ENCODE measurements at regions not wholly inside any gene's neighbourhood (a gene's known extent, or its start where the extent isn't known, plus 50 kb on each side); places are given as distances from the start of the nearest gene placed in this dataset.

DNA sequence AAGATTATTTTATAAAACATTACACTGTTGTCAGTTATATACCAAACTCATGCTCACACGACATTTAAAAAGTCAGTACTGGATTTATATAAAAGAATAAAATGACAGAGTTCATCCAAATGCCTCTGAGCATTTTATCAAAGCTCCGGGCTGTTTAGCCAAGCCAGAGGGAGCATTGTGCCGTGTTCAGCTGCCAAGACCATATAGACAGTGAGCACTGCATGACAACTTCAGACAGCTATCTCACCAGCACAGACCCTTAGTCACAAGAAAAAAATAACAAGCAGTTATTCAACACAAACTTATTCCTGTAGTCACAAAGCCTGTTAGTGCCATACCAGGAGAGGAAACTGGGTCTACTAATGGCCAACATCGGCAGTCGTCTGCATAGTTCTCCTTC, 88.0 kb upstream of the PBX1 start:
- no peaks in the 10 kb centered on the region for H3K36me3 ChIP-seq (ENCODE audit: control insufficient read depth in 2 of 2, extremely low read depth in 1 of 2, insufficient read depth in 1 of 2, low read length in 1 of 2)
- H3K27ac ChIP-seq (ENCODE audit: low read length), result no peak overlapping the region
- DNase-seq (no peak), ATAC-seq (replicated peaks in 1 of 4) (no peak)
- H3K4me3 ChIP-seq (ENCODE audit: control insufficient read depth in 1 of 2, extremely low read depth in 1 of 2, low read length in 1 of 2), result no peak overlapping the region
- 74% methylated on average over 3 of the region's 5 CpGs for WGBS (ENCODE audit: insufficient coverage)
- ChIA-PET POLR2A (no interaction called here), CTCF (no interaction called here)
- H3K9me3 Mint-ChIP-seq, result peaks cover 0 to 19% (median 11%) of the 10 kb centered on the region in 3 donors
- no peaks in the 10 kb centered on the region for H3K27me3 Mint-ChIP-seq
- no peaks in the 10 kb centered on the region for H3K4me1 Mint-ChIP-seq
- H3K4me1 ChIP-seq (ENCODE audit: control insufficient read depth in 1 of 2, extremely low read depth in 1 of 2, insufficient read depth in 2 of 2, low read length in 2 of 2), result no peaks in the 10 kb centered on the region
- no peaks in the 10 kb centered on the region for H3K9me3 ChIP-seq
- H3K27me3 ChIP-seq (replicated peaks in 1 of 2; ENCODE audit: control insufficient read depth in 2 of 2, extremely low read depth in 1 of 2, insufficient read depth in 2 of 2, low read length in 1 of 2), result no peaks in the 10 kb centered on the region
- no peaks in the 10 kb centered on the region for H3K36me3 Mint-ChIP-seq
- H3K27ac Mint-ChIP-seq, result no peak overlapping the region
- H3K4me3 Mint-ChIP-seq, result no peak overlapping the region

GRCh38 chr1:164472841-164473240, 86.1 kb upstream of the PBX1 start:
- POLR2A ChIA-PET, result no interaction called here
- no CpG with 5 or more reads among the region's 1 CpG for WGBS (ENCODE audit: insufficient coverage)
- Histone ChIP-seq H3K36me3 (ENCODE audit: control insufficient read depth in 2 of 2, extremely low read depth in 1 of 2, insufficient read depth in 1 of 2, low read length in 1 of 2) (no peaks in the 10 kb centered on the region), H3K27me3 (replicated peaks in 1 of 2; ENCODE audit: control insufficient read depth in 2 of 2, extremely low read depth in 1 of 2, insufficient read depth in 2 of 2, low read length in 1 of 2) (no peaks in the 10 kb centered on the region), H3K4me3 (ENCODE audit: control insufficient read depth in 1 of 2, extremely low read depth in 1 of 2, low read length in 1 of 2) (no peak overlapping the region), H3K9me3 (no peaks in the 10 kb centered on the region), H3K27ac (ENCODE audit: low read length) (no peak overlapping the region), H3K4me1 (ENCODE audit: control insufficient read depth in 1 of 2, extremely low read depth in 1 of 2, insufficient read depth in 2 of 2, low read length in 2 of 2) (no peaks in the 10 kb centered on the region)
- CTCF ChIA-PET, result no interaction called here
- H3K36me3 Mint-ChIP-seq, result no peaks in the 10 kb centered on the region
- H3K27ac Mint-ChIP-seq, result no peak overlapping the region
- no peak overlapping the region for H3K4me3 Mint-ChIP-seq
- ATAC-seq (replicated peaks in 1 of 4), result no peak
- no peak for DNase-seq
- no peaks in the 10 kb centered on the region for H3K4me1 Mint-ChIP-seq
- H3K9me3 Mint-ChIP-seq, result peaks cover 0 to 19% (median 4%) of the 10 kb centered on the region in 3 donors
- H3K27me3 Mint-ChIP-seq, result no peaks in the 10 kb centered on the region

DNA sequence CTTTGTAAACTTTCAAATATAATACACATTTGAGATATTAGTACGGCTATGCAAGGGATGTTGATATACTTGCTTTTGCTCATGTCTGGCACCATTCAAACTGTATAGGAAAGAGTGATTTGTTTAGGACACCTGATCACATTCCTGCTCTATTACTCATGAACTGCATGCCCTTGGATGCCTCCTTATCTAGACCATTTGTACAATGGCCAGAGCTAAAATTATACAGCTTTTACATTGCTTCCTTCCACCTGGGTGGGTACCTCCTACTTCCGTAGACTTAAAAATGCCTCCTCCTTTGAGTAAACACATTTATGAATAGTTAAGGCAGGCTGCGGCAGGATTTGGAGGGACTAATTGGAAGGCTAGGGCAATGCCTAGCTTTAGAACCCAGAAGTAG, 85.4 kb upstream of the PBX1 start:
- Histone ChIP-seq H3K36me3 (ENCODE audit: control insufficient read depth in 2 of 2, extremely low read depth in 1 of 2, insufficient read depth in 1 of 2, low read length in 1 of 2) (no peaks in the 10 kb centered on the region), H3K27me3 (replicated peaks in 1 of 2; ENCODE audit: control insufficient read depth in 2 of 2, extremely low read depth in 1 of 2, insufficient read depth in 2 of 2, low read length in 1 of 2) (no peaks in the 10 kb centered on the region), H3K4me3 (ENCODE audit: control insufficient read depth in 1 of 2, extremely low read depth in 1 of 2, low read length in 1 of 2) (no peak overlapping the region), H3K4me1 (ENCODE audit: control insufficient read depth in 1 of 2, extremely low read depth in 1 of 2, insufficient read depth in 2 of 2, low read length in 2 of 2) (no peaks in the 10 kb centered on the region), H3K27ac (ENCODE audit: low read length) (no peak overlapping the region), H3K9me3 (no peaks in the 10 kb centered on the region)
- WGBS (ENCODE audit: insufficient coverage), result no CpG with 5 or more reads among the region's 3 CpGs
- H3K9me3 Mint-ChIP-seq, result peaks cover 0 to 19% (median 4%) of the 10 kb centered on the region in 3 donors
- H3K27ac Mint-ChIP-seq, result no peak overlapping the region
- no peak for ATAC-seq (replicated peaks in 1 of 4)
- POLR2A ChIA-PET, result no interaction called here
- no peaks in the 10 kb centered on the region for H3K27me3 Mint-ChIP-seq
- no peaks in the 10 kb centered on the region for H3K4me1 Mint-ChIP-seq
- CTCF ChIA-PET, result no interaction called here
- no peak overlapping the region for H3K4me3 Mint-ChIP-seq
- H3K36me3 Mint-ChIP-seq, result no peaks in the 10 kb centered on the region
- DNase-seq, result no peak

DNA sequence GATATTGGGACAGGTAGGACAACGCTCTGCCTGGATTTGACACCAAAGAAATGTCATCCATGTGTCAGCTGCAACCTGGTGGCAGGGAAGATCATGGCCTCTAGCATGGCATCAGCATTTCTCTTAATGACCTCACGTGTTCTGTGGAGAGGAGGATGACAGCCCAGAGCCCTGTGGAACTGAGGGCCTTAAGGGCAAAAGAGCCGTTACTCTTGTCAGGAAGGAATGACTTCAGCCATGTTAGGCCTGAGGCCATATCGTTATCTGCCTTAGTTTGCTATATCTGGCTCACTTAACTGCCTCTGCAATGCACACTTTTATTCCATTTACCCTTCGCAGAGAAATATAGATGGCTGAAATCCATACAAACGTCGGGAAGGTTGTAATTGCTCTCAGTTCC, 83.2 kb upstream of the PBX1 start:
- no peaks in the 10 kb centered on the region for H3K27me3 ChIP-seq (replicated peaks in 1 of 2; ENCODE audit: control insufficient read depth in 2 of 2, extremely low read depth in 1 of 2, insufficient read depth in 2 of 2, low read length in 1 of 2)
- ATAC-seq (replicated peaks in 1 of 4) (no peak), DNase-seq (no peak)
- no peak overlapping the region for H3K4me3 ChIP-seq (ENCODE audit: control insufficient read depth in 1 of 2, extremely low read depth in 1 of 2, low read length in 1 of 2)
- H3K27me3 Mint-ChIP-seq, result no peaks in the 10 kb centered on the region
- H3K4me1 ChIP-seq (ENCODE audit: control insufficient read depth in 1 of 2, extremely low read depth in 1 of 2, insufficient read depth in 2 of 2, low read length in 2 of 2), result no peaks in the 10 kb centered on the region
- no peaks in the 10 kb centered on the region for H3K9me3 ChIP-seq
- 83% methylated on average over 2 of the region's 7 CpGs for WGBS (ENCODE audit: insufficient coverage)
- H3K4me3 Mint-ChIP-seq, result no peak overlapping the region
- no peaks in the 10 kb centered on the region for H3K36me3 Mint-ChIP-seq
- ChIA-PET POLR2A (no interaction called here), CTCF (no interaction called here)
- no peak overlapping the region for H3K27ac ChIP-seq (ENCODE audit: low read length)
- H3K4me1 Mint-ChIP-seq, result no peaks in the 10 kb centered on the region
- H3K9me3 Mint-ChIP-seq, result peaks cover 0 to 10% (median 4%) of the 10 kb centered on the region in 3 donors
- H3K36me3 ChIP-seq (ENCODE audit: control insufficient read depth in 2 of 2, extremely low read depth in 1 of 2, insufficient read depth in 1 of 2, low read length in 1 of 2), result no peaks in the 10 kb centered on the region
- no peak overlapping the region for H3K27ac Mint-ChIP-seq

- CTCF ChIA-PET, result no interaction called here
- ATAC-seq (replicated peaks in 1 of 4) (no peak), DNase-seq (no peak)
- H3K4me3 Mint-ChIP-seq, result no peak overlapping the region
- POLR2A ChIA-PET, result no interaction called here
- no peaks in the 10 kb centered on the region for H3K36me3 Mint-ChIP-seq
- 86% methylated on average over 1 of the region's 4 CpGs for WGBS (ENCODE audit: insufficient coverage)
- Histone ChIP-seq H3K36me3 (ENCODE audit: control insufficient read depth in 2 of 2, extremely low read depth in 1 of 2, insufficient read depth in 1 of 2, low read length in 1 of 2) (no peaks in the 10 kb centered on the region), H3K27ac (ENCODE audit: low read length) (no peak overlapping the region), H3K4me1 (ENCODE audit: control insufficient read depth in 1 of 2, extremely low read depth in 1 of 2, insufficient read depth in 2 of 2, low read length in 2 of 2) (no peaks in the 10 kb centered on the region), H3K9me3 (no peaks in the 10 kb centered on the region), H3K27me3 (replicated peaks in 1 of 2; ENCODE audit: control insufficient read depth in 2 of 2, extremely low read depth in 1 of 2, insufficient read depth in 2 of 2, low read length in 1 of 2) (no peaks in the 10 kb centered on the region), H3K4me3 (ENCODE audit: control insufficient read depth in 1 of 2, extremely low read depth in 1 of 2, low read length in 1 of 2) (no peak overlapping the region)
- H3K27me3 Mint-ChIP-seq, result no peaks in the 10 kb centered on the region
- H3K9me3 Mint-ChIP-seq, result peaks cover 0 to 6% (median 1%) of the 10 kb centered on the region in 3 donors
- no peak overlapping the region for H3K27ac Mint-ChIP-seq
- H3K4me1 Mint-ChIP-seq, result no peaks in the 10 kb centered on the region
Observed at GRCh38 chr1:164477343-164477742, 81.6 kb upstream of the PBX1 start.

DNA sequence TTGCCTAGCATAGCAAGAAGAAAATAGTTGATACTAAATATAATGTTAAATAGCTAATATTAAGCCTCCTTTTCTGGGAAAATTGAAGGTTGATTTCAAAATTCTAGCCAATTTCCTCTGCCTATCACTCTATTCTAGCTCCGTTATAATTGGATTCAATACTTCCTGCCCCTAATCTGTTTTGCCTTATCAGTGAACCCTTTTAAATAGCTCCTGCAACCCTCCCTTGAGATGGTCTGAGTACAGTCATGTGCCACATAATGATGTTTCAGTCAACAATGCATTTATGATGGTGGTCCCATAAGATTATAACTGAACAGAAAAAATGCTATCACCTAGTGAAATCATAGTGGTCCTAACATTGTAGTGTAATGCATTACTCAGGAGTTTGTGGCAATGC, 79.7 kb upstream of the PBX1 start:
- ChIA-PET CTCF (no interaction called here), POLR2A (interaction anchor here in 1 of 2 donors (0.6 kb wide), 1 partner anchor 15 kb away, joined by 3 read pairs; no protein-coding TSS in a partner anchor)
- H3K27ac ChIP-seq (ENCODE audit: low read length), result no peak overlapping the region
- no peaks in the 10 kb centered on the region for H3K36me3 ChIP-seq (ENCODE audit: control insufficient read depth in 2 of 2, extremely low read depth in 1 of 2, insufficient read depth in 1 of 2, low read length in 1 of 2)
- Mint-ChIP-seq H3K4me3 (no peak overlapping the region), H3K9me3 (peaks cover 0 to 6% (median 4%) of the 10 kb centered on the region in 3 donors), H3K36me3 (no peaks in the 10 kb centered on the region), H3K4me1 (no peaks in the 10 kb centered on the region), H3K27me3 (no peaks in the 10 kb centered on the region), H3K27ac (no peak overlapping the region)
- DNase-seq (no peak), ATAC-seq (replicated peaks in 1 of 4) (no peak)
- H3K9me3 ChIP-seq, result no peaks in the 10 kb centered on the region
- WGBS (ENCODE audit: insufficient coverage), result no CpG with 5 or more reads among the region's 1 CpG
- H3K4me3 ChIP-seq (ENCODE audit: control insufficient read depth in 1 of 2, extremely low read depth in 1 of 2, low read length in 1 of 2), result no peak overlapping the region
- H3K27me3 ChIP-seq (replicated peaks in 1 of 2; ENCODE audit: control insufficient read depth in 2 of 2, extremely low read depth in 1 of 2, insufficient read depth in 2 of 2, low read length in 1 of 2), result no peaks in the 10 kb centered on the region
- no peaks in the 10 kb centered on the region for H3K4me1 ChIP-seq (ENCODE audit: control insufficient read depth in 1 of 2, extremely low read depth in 1 of 2, insufficient read depth in 2 of 2, low read length in 2 of 2)

- Mint-ChIP-seq H3K27ac (no peak overlapping the region), H3K4me3 (no peak overlapping the region), H3K4me1 (no peaks in the 10 kb centered on the region), H3K27me3 (no peaks in the 10 kb centered on the region), H3K9me3 (peaks cover 0 to 9% (median 0%) of the 10 kb centered on the region in 3 donors), H3K36me3 (no peaks in the 10 kb centered on the region)
- DNase-seq, result no peak
- no peaks in the 10 kb centered on the region for H3K9me3 ChIP-seq
- H3K27ac ChIP-seq (ENCODE audit: low read length), result no peak overlapping the region
- no peaks in the 10 kb centered on the region for H3K4me1 ChIP-seq (ENCODE audit: control insufficient read depth in 1 of 2, extremely low read depth in 1 of 2, insufficient read depth in 2 of 2, low read length in 2 of 2)
- H3K4me3 ChIP-seq (ENCODE audit: control insufficient read depth in 1 of 2, extremely low read depth in 1 of 2, low read length in 1 of 2), result no peak overlapping the region
- H3K36me3 ChIP-seq (ENCODE audit: control insufficient read depth in 2 of 2, extremely low read depth in 1 of 2, insufficient read depth in 1 of 2, low read length in 1 of 2), result no peaks in the 10 kb centered on the region
- H3K27me3 ChIP-seq (replicated peaks in 1 of 2; ENCODE audit: control insufficient read depth in 2 of 2, extremely low read depth in 1 of 2, insufficient read depth in 2 of 2, low read length in 1 of 2), result no peaks in the 10 kb centered on the region
- CTCF ChIA-PET, result no interaction called here
- no CpG with 5 or more reads among the region's 1 CpG for WGBS (ENCODE audit: insufficient coverage)
- ATAC-seq (replicated peaks in 1 of 4), result no peak
- POLR2A ChIA-PET, result interaction anchor here in 1 of 2 donors (0.6 kb wide), 1 partner anchor 11 kb away, joined by 4 read pairs; no protein-coding TSS in a partner anchor
Observed at GRCh38 chr1:164480285-164480907, 78.6 kb upstream of the PBX1 start.
